HepG2 (cell line): ENCODE measurements at regions not wholly inside any gene's neighbourhood (a gene's known extent, or its start where the extent isn't known, plus 50 kb on each side); places are given as distances from the start of the nearest gene placed in this dataset.

Experiments
- ATAC-seq: fragments of 200-7000 bp; cut with Tn5 transposase; 3 replicates; pipeline ENCODE4 v1.9.1; 2020; ENCODE audit warnings: mild to moderate bottlenecking, moderate library complexity
- BruUV-seq: library from RNA; stranded (reverse); fragments of 400-500 nt; replicated peaks from 2 replicates; lab custom pipeline; 2021; lab: Mats Ljungman, UMichigan
- CTCF ChIA-PET: fragments of 300-600 bp; formaldehyde crosslinking; extraction: SDS; loops from one replicate; lab custom pipeline; 2021; ENCODE audit warnings: low total read pairs, inconsistent platforms, low intra/inter-chr PET ratio; lab: Yijun Ruan, JAX
- POLR2A ChIA-PET: fragments of 350-600 bp; sonication (Branson Sonifier 250); formaldehyde crosslinking; loops from one replicate; lab custom pipeline; 2020; ENCODE audit warnings: antibody characterized with exemption, inconsistent platforms; lab: Yijun Ruan, JAX
- DNase-seq: peaks from one replicate; pipeline ENCODE4 v3.0.0-alpha.2; 2015; ENCODE audit warnings: low spot score
- FAIRE-seq: peaks from 3 replicates; lab custom pipeline; 2011; peaks lifted over from hg19 to GRCh38; lab: Jason Lieb, UNC
- H2AFZ ChIP-seq: one replicate; pipeline ENCODE4 v1.6.1; 2011; ENCODE audit warnings: low read length, inconsistent platforms
- H3K27ac ChIP-seq: fragments of 300-600 bp; 3 replicates; pipeline ENCODE4 v1.8.0; 2011; ENCODE audit warnings: mixed run types, mild to moderate bottlenecking, mixed read lengths, low read length, inconsistent platforms; ENCODE audit not compliant: insufficient read depth; ENCODE audit errors: extremely low read length
- H3K27me3 ChIP-seq, 2 experiments: fragments of 200-600 bp in 1 of 2; 2 replicates in 1 of 2; 3 replicates in 1 of 2; pipeline versions ENCODE4 v1.6.0 to v1.8.0; 2011; ENCODE audit warnings: low read length in 2 of 2, mild to moderate bottlenecking in 2 of 2, moderate library complexity in 2 of 2, inconsistent platforms in 1 of 2; ENCODE audit not compliant: insufficient read depth in 2 of 2, control insufficient read depth in 1 of 2
- H3K36me3 ChIP-seq, 2 experiments: fragments of 200-600 bp in 1 of 2; replicated peaks in 1 of 2; 2 replicates in 1 of 2; 3 replicates in 1 of 2; pipeline versions ENCODE4 v1.5.1 to v1.8.0; 2011; ENCODE audit warnings: low read length in 2 of 2, inconsistent platforms in 1 of 2; ENCODE audit not compliant: insufficient read depth in 2 of 2, control insufficient read depth in 1 of 2
- H3K4me1 ChIP-seq: 2 replicates; pipeline ENCODE4 v1.5.1; 2012; ENCODE audit warnings: low read length, inconsistent platforms; ENCODE audit not compliant: insufficient read depth
- H3K4me2 ChIP-seq: 2 replicates; pipeline ENCODE4 v1.6.0; 2011; ENCODE audit warnings: low read depth, low read length, inconsistent platforms
- H3K4me3 ChIP-seq, 3 experiments: fragments of 200-600 bp in 1 of 3; sonication (generic), shearing (Covaris generic) in 1 of 3; replicated peaks in 1 of 3; 2 replicates each; pipeline ENCODE4 v1.5.1; 2011 to 2016; ENCODE audit warnings: low read length in 3 of 3, inconsistent platforms in 2 of 3, low read depth in 2 of 3, mild to moderate bottlenecking in 2 of 3, control low read depth in 1 of 3, mixed read lengths in 1 of 3; ENCODE audit not compliant: insufficient read depth in 1 of 3
- H3K79me2 ChIP-seq: one replicate; pipeline ENCODE4 v1.6.1; 2011; ENCODE audit warnings: low read length, inconsistent platforms; ENCODE audit not compliant: insufficient read depth
- H3K9ac ChIP-seq: 2 replicates; pipeline ENCODE4 v1.6.0; 2011; ENCODE audit warnings: mild to moderate bottlenecking, low read depth, low read length, inconsistent platforms; ENCODE audit not compliant: insufficient read depth
- H3K9me3 ChIP-seq: 2 replicates; pipeline ENCODE4 v1.5.1; 2012; ENCODE audit warnings: mild to moderate bottlenecking, low read length
- H4K20me1 ChIP-seq: 2 replicates; pipeline ENCODE4 v1.6.0; 2011; ENCODE audit warnings: inconsistent platforms, mild to moderate bottlenecking, low read length, moderate library complexity; ENCODE audit not compliant: insufficient read depth
- ETV5 ChIP-seq: IDR thresholded peaks from 2 replicates; pipeline ENCODE4 v1.6.1; 2018; ENCODE audit warnings: missing biosample characterization, missing genetic modification reagents, inconsistent platforms, borderline replicate concordance
- HES4 ChIP-seq: sonication (generic); formaldehyde crosslinking; IDR thresholded peaks from 2 replicates; pipeline ENCODE4 v1.9.0; 2021; ENCODE audit warnings: mild to moderate bottlenecking, missing genetic modification reagents, borderline replicate concordance
- KMT2B ChIP-seq: IDR thresholded peaks from 2 replicates; pipeline ENCODE4 v1.6.1; 2016; ENCODE audit warnings: missing genetic modification reagents, missing compliant biosample characterization
- LRRFIP1 ChIP-seq: sonication (generic); formaldehyde crosslinking; conservative IDR thresholded peaks from 2 replicates; pipeline ENCODE4 v1.4.0; 2020; ENCODE audit warnings: missing genetic modification reagents
- MAFK ChIP-seq, 2 experiments: IDR thresholded peaks in 1 of 2; conservative IDR thresholded peaks in 1 of 2; 2 replicates each; pipeline ENCODE4 v1.6.1; 2011; ENCODE audit warnings: improper control_type of control experiment in 2 of 2, low read length in 2 of 2
- POGZ ChIP-seq: sonication (generic); formaldehyde crosslinking; IDR thresholded peaks from 2 replicates; pipeline ENCODE4 v1.4.0; 2020; ENCODE audit warnings: mild to moderate bottlenecking, missing genetic modification reagents
- POLR2A ChIP-seq, 2 experiments: IDR thresholded peaks; 2 replicates each; pipeline ENCODE4 v1.6.1; 2011; ENCODE audit warnings: low read depth in 2 of 2, low read length in 2 of 2, mild to moderate bottlenecking in 1 of 2, moderate library complexity in 1 of 2; ENCODE audit not compliant: insufficient read depth in 1 of 2
- RBAK ChIP-seq: sonication (generic); formaldehyde crosslinking; IDR thresholded peaks from 2 replicates; pipeline ENCODE4 v1.5.1; 2020; ENCODE audit warnings: mild to moderate bottlenecking, missing genetic modification reagents
- SP5 ChIP-seq: IDR thresholded peaks from 2 replicates; pipeline ENCODE4 v1.6.1; 2016; ENCODE audit warnings: low read depth, borderline replicate concordance
- ZFP36L2 ChIP-seq: sonication (generic); formaldehyde crosslinking; IDR thresholded peaks from 2 replicates; pipeline ENCODE4 v1.4.0; 2020; ENCODE audit warnings: missing genetic modification reagents
- ZFP37 ChIP-seq: sonication (generic); formaldehyde crosslinking; IDR thresholded peaks from 2 replicates; pipeline ENCODE4 v1.4.0; 2020; ENCODE audit warnings: missing genetic modification reagents, borderline replicate concordance
- ZNF703 ChIP-seq: sonication (generic); formaldehyde crosslinking; IDR thresholded peaks from 2 replicates; pipeline ENCODE4 v1.5.1; 2020; ENCODE audit warnings: missing genetic modification reagents, mild to moderate bottlenecking, moderate library complexity, borderline replicate concordance
- WGBS: methylation state at CpG from one replicate; pipeline ENCODE4 v1.1.6; 2017; ENCODE audit warnings: low lambda C conversion rate; 5-methylcytosine and 5-hydroxymethylcytosine counted together
- in situ Hi-C: cut with HindIII; loops from 2 replicates; pipeline ENCODE4 v1.10.0; 2017; ENCODE audit warnings: low pct_unique_long_range_greater_than_20kb; ENCODE audit not compliant: extremely low pct_ligation_motif_present
- intact Hi-C: fragments of 100-400 bp; cut with micrococcal nuclease; formaldehyde crosslinking; loops from one replicate; pipeline ENCODE4 v1.10.0; 2022; ENCODE audit not compliant: unreplicated experiment
- TF ChIP-seq, protein P1 (sequence below): IDR thresholded peaks from 2 replicates; pipeline ENCODE4 v1.6.1; 2016

- ATAC-seq, result no peak
- WGBS, result 36% methylated on average over 4 of the region's 4 CpGs
- no peaks in the 10 kb centered on the region for H3K79me2 ChIP-seq
- DNase-seq, result no peak
- no peaks in the 10 kb centered on the region for H3K27me3 ChIP-seq
- H3K36me3 ChIP-seq, result no peaks in the 10 kb centered on the region
- no peak for FAIRE-seq
- H3K9ac ChIP-seq, result no peak overlapping the region
- ChIA-PET CTCF (no interaction called here), POLR2A (no interaction called here)
- TF ChIP-seq SP5 (CRISPR knock-in tag) (no peak), KMT2B (CRISPR knock-in tag) (no peak), POLR2A (IDR thresholded peaks at IDR 0.05; ENCODE audit: insufficient read depth in 1 of 2, low read depth in 2 of 2, low read length in 2 of 2) (no peak), POGZ (CRISPR knock-in tag) (no peak), RBAK (CRISPR knock-in tag) (no peak), HES4 (no peak), ETV5 (no peak), ZFP36L2 (CRISPR knock-in tag) (no peak), ZFP37 (no peak), MAFK (conservative IDR thresholded peaks at IDR 0.05 in 1 of 2, IDR thresholded peaks at IDR 0.05 in 1 of 2; ENCODE audit: low read length in 2 of 2) (no peak), LRRFIP1 (CRISPR knock-in tag) (no peak), ZNF703 (CRISPR knock-in tag) (no peak)
- TF ChIP-seq, protein P1, sequence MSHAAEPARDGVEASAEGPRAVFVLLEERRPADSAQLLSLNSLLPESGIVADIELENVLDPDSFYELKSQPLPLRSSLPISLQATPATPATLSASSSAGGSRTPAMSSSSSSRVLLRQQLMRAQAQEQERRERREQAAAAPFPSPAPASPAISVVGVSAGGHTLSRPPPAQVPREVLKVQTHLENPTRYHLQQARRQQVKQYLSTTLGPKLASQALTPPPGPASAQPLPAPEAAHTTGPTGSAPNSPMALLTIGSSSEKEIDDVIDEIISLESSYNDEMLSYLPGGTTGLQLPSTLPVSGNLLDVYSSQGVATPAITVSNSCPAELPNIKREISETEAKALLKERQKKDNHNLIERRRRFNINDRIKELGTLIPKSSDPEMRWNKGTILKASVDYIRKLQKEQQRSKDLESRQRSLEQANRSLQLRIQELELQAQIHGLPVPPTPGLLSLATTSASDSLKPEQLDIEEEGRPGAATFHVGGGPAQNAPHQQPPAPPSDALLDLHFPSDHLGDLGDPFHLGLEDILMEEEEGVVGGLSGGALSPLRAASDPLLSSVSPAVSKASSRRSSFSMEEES, result no peak
- no peak overlapping the region for H3K4me3 ChIP-seq
- intact Hi-C loops, result no loop called here
- H3K4me2 ChIP-seq, result no peak overlapping the region
- no peak overlapping the region for H2AFZ ChIP-seq
- H3K27ac ChIP-seq, result no peak overlapping the region
- no peaks in the 10 kb centered on the region; the same call in 1 of the 2 replicates for H4K20me1 ChIP-seq
- BruUV-seq, result no TSS peak
- in situ Hi-C loops, result no loop called here
- no peaks in the 10 kb centered on the region for H3K4me1 ChIP-seq
- H3K9me3 ChIP-seq, result no peaks in the 10 kb centered on the region
Observed at GRCh38 chr6:147677647-147678046, 169.2 kb downstream of the SAMD5 start.
